HepG2 (cell line): ENCODE measurements at regions not wholly inside any gene's neighbourhood (a gene's known extent, or its start where the extent isn't known, plus 50 kb on each side); places are given as distances from the start of the nearest gene placed in this dataset.

ENCODE experiments used
- ATAC-seq: fragments of 200-7000 bp; cut with Tn5 transposase; 3 replicates; pipeline ENCODE4 v1.9.1; 2020; ENCODE audit warnings: mild to moderate bottlenecking, moderate library complexity
- BruUV-seq: library from RNA; stranded (reverse); fragments of 400-500 nt; replicated peaks from 2 replicates; lab custom pipeline; 2021; lab: Mats Ljungman, UMichigan
- CTCF ChIA-PET: fragments of 300-600 bp; formaldehyde crosslinking; extraction: SDS; loops from one replicate; lab custom pipeline; 2021; ENCODE audit warnings: low total read pairs, inconsistent platforms, low intra/inter-chr PET ratio; lab: Yijun Ruan, JAX
- POLR2A ChIA-PET: fragments of 350-600 bp; sonication (Branson Sonifier 250); formaldehyde crosslinking; loops from one replicate; lab custom pipeline; 2020; ENCODE audit warnings: antibody characterized with exemption, inconsistent platforms; lab: Yijun Ruan, JAX
- DNase-seq: peaks from one replicate; pipeline ENCODE4 v3.0.0-alpha.2; 2015; ENCODE audit warnings: low spot score
- FAIRE-seq: peaks from 3 replicates; lab custom pipeline; 2011; peaks lifted over from hg19 to GRCh38; lab: Jason Lieb, UNC
- H2AFZ ChIP-seq: one replicate; pipeline ENCODE4 v1.6.1; 2011; ENCODE audit warnings: low read length, inconsistent platforms
- H3K27ac ChIP-seq: fragments of 300-600 bp; 3 replicates; pipeline ENCODE4 v1.8.0; 2011; ENCODE audit warnings: mixed run types, mild to moderate bottlenecking, mixed read lengths, low read length, inconsistent platforms; ENCODE audit not compliant: insufficient read depth; ENCODE audit errors: extremely low read length
- H3K27me3 ChIP-seq, 2 experiments: fragments of 200-600 bp in 1 of 2; 2 replicates in 1 of 2; 3 replicates in 1 of 2; pipeline versions ENCODE4 v1.6.0 to v1.8.0; 2011; ENCODE audit warnings: low read length in 2 of 2, mild to moderate bottlenecking in 2 of 2, moderate library complexity in 2 of 2, inconsistent platforms in 1 of 2; ENCODE audit not compliant: insufficient read depth in 2 of 2, control insufficient read depth in 1 of 2
- H3K36me3 ChIP-seq, 2 experiments: fragments of 200-600 bp in 1 of 2; replicated peaks in 1 of 2; 2 replicates in 1 of 2; 3 replicates in 1 of 2; pipeline versions ENCODE4 v1.5.1 to v1.8.0; 2011; ENCODE audit warnings: low read length in 2 of 2, inconsistent platforms in 1 of 2; ENCODE audit not compliant: insufficient read depth in 2 of 2, control insufficient read depth in 1 of 2
- H3K4me1 ChIP-seq: 2 replicates; pipeline ENCODE4 v1.5.1; 2012; ENCODE audit warnings: low read length, inconsistent platforms; ENCODE audit not compliant: insufficient read depth
- H3K4me2 ChIP-seq: 2 replicates; pipeline ENCODE4 v1.6.0; 2011; ENCODE audit warnings: low read depth, low read length, inconsistent platforms
- H3K4me3 ChIP-seq, 3 experiments: fragments of 200-600 bp in 1 of 3; sonication (generic), shearing (Covaris generic) in 1 of 3; replicated peaks in 1 of 3; 2 replicates each; pipeline ENCODE4 v1.5.1; 2011 to 2016; ENCODE audit warnings: low read length in 3 of 3, inconsistent platforms in 2 of 3, low read depth in 2 of 3, mild to moderate bottlenecking in 2 of 3, control low read depth in 1 of 3, mixed read lengths in 1 of 3; ENCODE audit not compliant: insufficient read depth in 1 of 3
- H3K79me2 ChIP-seq: one replicate; pipeline ENCODE4 v1.6.1; 2011; ENCODE audit warnings: low read length, inconsistent platforms; ENCODE audit not compliant: insufficient read depth
- H3K9ac ChIP-seq: 2 replicates; pipeline ENCODE4 v1.6.0; 2011; ENCODE audit warnings: mild to moderate bottlenecking, low read depth, low read length, inconsistent platforms; ENCODE audit not compliant: insufficient read depth
- H3K9me3 ChIP-seq: 2 replicates; pipeline ENCODE4 v1.5.1; 2012; ENCODE audit warnings: mild to moderate bottlenecking, low read length
- H4K20me1 ChIP-seq: 2 replicates; pipeline ENCODE4 v1.6.0; 2011; ENCODE audit warnings: inconsistent platforms, mild to moderate bottlenecking, low read length, moderate library complexity; ENCODE audit not compliant: insufficient read depth
- ATF7 ChIP-seq, 2 experiments: fragments of 450-650 bp in 1 of 2; sonication (generic) in 1 of 2; formaldehyde crosslinking in 1 of 2; IDR thresholded peaks; 2 replicates each; pipeline versions ENCODE4 v1.4.0 to v1.6.1; 2016 to 2020; ENCODE audit warnings: antibody characterized with exemption in 1 of 2, mild to moderate bottlenecking in 1 of 2, missing genetic modification reagents in 1 of 2
- KLF13 ChIP-seq: sonication (generic); formaldehyde crosslinking; IDR thresholded peaks from 2 replicates; pipeline ENCODE4 v1.4.0; 2020; ENCODE audit warnings: mild to moderate bottlenecking, missing genetic modification reagents
- PHF8 ChIP-seq: sonication (generic); formaldehyde crosslinking; IDR thresholded peaks from 2 replicates; pipeline ENCODE4 v1.5.0; 2020; ENCODE audit warnings: missing genetic modification reagents
- ZNF230 ChIP-seq: sonication (generic); formaldehyde crosslinking; IDR thresholded peaks from 2 replicates; pipeline ENCODE4 v1.4.0; 2020; ENCODE audit warnings: mild to moderate bottlenecking, missing genetic modification reagents
- ZNF337 ChIP-seq: sonication (generic); formaldehyde crosslinking; IDR thresholded peaks from 2 replicates; pipeline ENCODE4 v1.5.1; 2020; ENCODE audit warnings: missing genetic modification reagents, low read depth, mild to moderate bottlenecking, borderline replicate concordance
- WGBS: methylation state at CpG from one replicate; pipeline ENCODE4 v1.1.6; 2017; ENCODE audit warnings: low lambda C conversion rate; 5-methylcytosine and 5-hydroxymethylcytosine counted together
- in situ Hi-C: cut with HindIII; loops from 2 replicates; pipeline ENCODE4 v1.10.0; 2017; ENCODE audit warnings: low pct_unique_long_range_greater_than_20kb; ENCODE audit not compliant: extremely low pct_ligation_motif_present
- intact Hi-C: fragments of 100-400 bp; cut with micrococcal nuclease; formaldehyde crosslinking; loops from one replicate; pipeline ENCODE4 v1.10.0; 2022; ENCODE audit not compliant: unreplicated experiment
- TF ChIP-seq, protein P1 (sequence below): IDR thresholded peaks from 2 replicates; pipeline ENCODE4 v1.6.1; 2012; ENCODE audit warnings: low read depth, low read length, improper control_type of control experiment
- TF ChIP-seq, protein P2 (sequence below): sonication (generic); formaldehyde crosslinking; IDR thresholded peaks from 2 replicates; pipeline ENCODE4 v1.9.0; 2021; ENCODE audit warnings: missing genetic modification reagents, borderline replicate concordance

DNA sequence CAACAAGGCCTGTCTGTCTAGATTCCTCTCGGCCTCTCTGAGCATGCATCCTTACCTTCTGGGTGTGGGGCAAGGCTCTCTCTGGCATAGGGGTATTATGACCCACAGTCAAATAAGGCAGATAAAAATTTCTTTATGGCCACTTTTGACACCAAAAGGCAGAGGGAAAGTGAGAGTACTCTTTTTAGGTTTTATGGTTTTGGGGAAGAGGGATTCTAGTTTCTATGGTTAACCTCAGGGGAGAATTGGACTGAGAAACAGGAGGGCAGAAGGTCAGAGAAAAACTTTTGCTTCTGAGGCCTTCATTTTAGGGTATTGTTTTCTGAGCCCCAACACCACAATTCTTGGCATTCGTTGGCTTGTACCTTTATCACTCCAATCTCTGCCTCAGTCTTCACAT lies 70.0 kb upstream of the CCDC54 start:
- DNase-seq (no peak), FAIRE-seq (no peak), ATAC-seq (no peak)
- ChIA-PET CTCF (no interaction called here), POLR2A (no interaction called here)
- Histone ChIP-seq H4K20me1 (no peaks in the 10 kb centered on the region), H3K36me3 (no peaks in the 10 kb centered on the region), H2AFZ (no peak overlapping the region), H3K79me2 (no peaks in the 10 kb centered on the region), H3K9ac (no peak overlapping the region), H3K4me1 (no peaks in the 10 kb centered on the region), H3K4me3 (no peak overlapping the region), H3K27me3 (no peaks in the 10 kb centered on the region), H3K4me2 (no peak overlapping the region), H3K27ac (no peak overlapping the region), H3K9me3 (no peaks in the 10 kb centered on the region)
- BruUV-seq, result no TSS peak
- intact Hi-C loops, result no loop called here
- no peak for TF ChIP-seq ZNF337 (CRISPR knock-in tag)
- no peak for TF ChIP-seq ATF7 (IDR thresholded peaks at IDR 0.05)
- no peak for TF ChIP-seq ATF7 (CRISPR knock-in tag; IDR thresholded peaks at IDR 0.05)
- TF ChIP-seq, protein P1, sequence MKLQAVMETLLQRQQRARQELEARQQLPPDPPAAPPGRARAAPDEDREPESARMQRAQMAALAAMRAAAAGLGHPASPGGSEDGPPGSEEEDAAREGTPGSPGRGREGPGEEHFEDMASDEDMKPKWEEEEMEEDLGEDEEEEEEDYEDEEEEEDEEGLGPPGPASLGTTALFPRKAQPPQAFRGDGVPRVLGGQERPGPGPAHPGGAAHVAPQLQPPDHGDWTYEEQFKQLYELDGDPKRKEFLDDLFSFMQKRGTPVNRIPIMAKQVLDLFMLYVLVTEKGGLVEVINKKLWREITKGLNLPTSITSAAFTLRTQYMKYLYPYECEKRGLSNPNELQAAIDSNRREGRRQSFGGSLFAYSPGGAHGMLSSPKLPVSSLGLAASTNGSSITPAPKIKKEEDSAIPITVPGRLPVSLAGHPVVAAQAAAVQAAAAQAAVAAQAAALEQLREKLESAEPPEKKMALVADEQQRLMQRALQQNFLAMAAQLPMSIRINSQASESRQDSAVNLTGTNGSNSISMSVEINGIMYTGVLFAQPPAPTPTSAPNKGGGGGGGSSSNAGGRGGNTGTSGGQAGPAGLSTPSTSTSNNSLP, result no peak
- no peak for TF ChIP-seq ZNF230 (CRISPR knock-in tag)
- TF ChIP-seq KLF13 (CRISPR knock-in tag), result no peak
- TF ChIP-seq, protein P2, sequence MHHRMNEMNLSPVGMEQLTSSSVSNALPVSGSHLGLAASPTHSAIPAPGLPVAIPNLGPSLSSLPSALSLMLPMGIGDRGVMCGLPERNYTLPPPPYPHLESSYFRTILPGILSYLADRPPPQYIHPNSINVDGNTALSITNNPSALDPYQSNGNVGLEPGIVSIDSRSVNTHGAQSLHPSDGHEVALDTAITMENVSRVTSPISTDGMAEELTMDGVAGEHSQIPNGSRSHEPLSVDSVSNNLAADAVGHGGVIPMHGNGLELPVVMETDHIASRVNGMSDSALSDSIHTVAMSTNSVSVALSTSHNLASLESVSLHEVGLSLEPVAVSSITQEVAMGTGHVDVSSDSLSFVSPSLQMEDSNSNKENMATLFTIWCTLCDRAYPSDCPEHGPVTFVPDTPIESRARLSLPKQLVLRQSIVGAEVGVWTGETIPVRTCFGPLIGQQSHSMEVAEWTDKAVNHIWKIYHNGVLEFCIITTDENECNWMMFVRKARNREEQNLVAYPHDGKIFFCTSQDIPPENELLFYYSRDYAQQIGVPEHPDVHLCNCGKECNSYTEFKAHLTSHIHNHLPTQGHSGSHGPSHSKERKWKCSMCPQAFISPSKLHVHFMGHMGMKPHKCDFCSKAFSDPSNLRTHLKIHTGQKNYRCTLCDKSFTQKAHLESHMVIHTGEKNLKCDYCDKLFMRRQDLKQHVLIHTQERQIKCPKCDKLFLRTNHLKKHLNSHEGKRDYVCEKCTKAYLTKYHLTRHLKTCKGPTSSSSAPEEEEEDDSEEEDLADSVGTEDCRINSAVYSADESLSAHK (CRISPR knock-in tag), result no peak
- TF ChIP-seq PHF8 (CRISPR knock-in tag), result no peak
- WGBS, result 25% methylated on average over 2 of the region's 2 CpGs
- in situ Hi-C loops, result no loop called here
